Parathyroid adenoma (tissue), 2 donors: ENCODE measurements at regions not wholly inside any gene's neighbourhood (a gene's known extent, or its start where the extent isn't known, plus 50 kb on each side); places are given as distances from the start of the nearest gene placed in this dataset.

Experiments used
- H2AFZ ChIP-seq: fragments of 300-600 bp; sonication (generic); one replicate; pipeline ENCODE4 v1.7.0; 2017; ENCODE audit warnings: antibody characterized with exemption, mild to moderate bottlenecking
- H3K27ac ChIP-seq: fragments of 300-600 bp; sonication (generic); one replicate; pipeline ENCODE4 v1.7.0; 2017
- H3K27me3 ChIP-seq: fragments of 300-600 bp; sonication (generic); one replicate; pipeline ENCODE4 v1.7.0; 2017; ENCODE audit warnings: low read length; ENCODE audit not compliant: control insufficient read depth, insufficient read depth
- H3K36me3 ChIP-seq: fragments of 300-600 bp; sonication (generic); one replicate; pipeline ENCODE4 v1.7.0; 2017; ENCODE audit warnings: low read length; ENCODE audit not compliant: control insufficient read depth, insufficient read depth
- H3K4me1 ChIP-seq: fragments of 300-600 bp; sonication (generic); one replicate; pipeline ENCODE4 v1.7.0; 2017; ENCODE audit warnings: control low read depth
- H3K4me2 ChIP-seq: fragments of 300-600 bp; sonication (generic); one replicate; pipeline ENCODE4 v1.7.0; 2017; ENCODE audit warnings: low read length
- H3K4me3 ChIP-seq: fragments of 300-600 bp; sonication (generic); one replicate; pipeline ENCODE4 v1.7.0; 2017; ENCODE audit warnings: low read depth, low read length
- H3K79me2 ChIP-seq: fragments of 300-600 bp; sonication (generic); one replicate; pipeline ENCODE4 v1.7.0; 2017; ENCODE audit warnings: control low read depth
- H3K9ac ChIP-seq: fragments of 300-600 bp; sonication (generic); one replicate; pipeline ENCODE4 v1.7.0; 2017; ENCODE audit warnings: mild to moderate bottlenecking
- H3K9me3 ChIP-seq: fragments of 300-600 bp; sonication (generic); one replicate; pipeline ENCODE4 v1.7.0; 2017; ENCODE audit warnings: low read length; ENCODE audit not compliant: control insufficient read depth
- TF ChIP-seq, protein P1 (sequence below): fragments of 300-600 bp; sonication (generic); IDR thresholded peaks from one replicate; pipeline ENCODE4 v1.7.0; 2017; ENCODE audit warnings: antibody characterized with exemption, mild to moderate bottlenecking
- donor health status: primary hyperparathyroidism.

DNA sequence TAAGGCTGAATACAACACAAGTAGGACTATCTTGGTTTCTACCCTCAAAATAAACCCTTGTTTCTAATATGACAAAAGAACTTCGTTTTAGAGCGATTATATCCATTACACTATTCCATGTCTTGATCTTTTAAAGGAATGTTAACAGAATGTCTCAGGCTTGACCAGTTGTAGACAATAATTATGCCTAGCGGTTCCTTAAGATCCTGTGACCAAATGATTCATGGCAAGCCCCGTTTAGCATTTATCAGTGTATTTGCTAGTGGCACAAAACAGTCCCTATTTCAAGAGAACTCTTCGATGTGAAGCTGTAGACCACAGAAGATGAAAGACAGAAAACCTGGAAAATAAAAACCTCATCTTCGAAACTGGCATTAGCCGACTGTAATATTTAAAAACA lies 200.9 kb upstream of the SOX9 start:
- Histone ChIP-seq H3K9me3 (no peaks in the 10 kb centered on the region), H3K9ac (no peak overlapping the region), H3K79me2 (no peaks in the 10 kb centered on the region), H3K36me3 (no peaks in the 10 kb centered on the region), H3K4me2 (no peak overlapping the region), H3K27ac (no peak overlapping the region), H3K4me3 (no peak overlapping the region), H3K27me3 (no peaks in the 10 kb centered on the region), H2AFZ (no peak overlapping the region), H3K4me1 (no peaks in the 10 kb centered on the region)
- TF ChIP-seq, protein P1, sequence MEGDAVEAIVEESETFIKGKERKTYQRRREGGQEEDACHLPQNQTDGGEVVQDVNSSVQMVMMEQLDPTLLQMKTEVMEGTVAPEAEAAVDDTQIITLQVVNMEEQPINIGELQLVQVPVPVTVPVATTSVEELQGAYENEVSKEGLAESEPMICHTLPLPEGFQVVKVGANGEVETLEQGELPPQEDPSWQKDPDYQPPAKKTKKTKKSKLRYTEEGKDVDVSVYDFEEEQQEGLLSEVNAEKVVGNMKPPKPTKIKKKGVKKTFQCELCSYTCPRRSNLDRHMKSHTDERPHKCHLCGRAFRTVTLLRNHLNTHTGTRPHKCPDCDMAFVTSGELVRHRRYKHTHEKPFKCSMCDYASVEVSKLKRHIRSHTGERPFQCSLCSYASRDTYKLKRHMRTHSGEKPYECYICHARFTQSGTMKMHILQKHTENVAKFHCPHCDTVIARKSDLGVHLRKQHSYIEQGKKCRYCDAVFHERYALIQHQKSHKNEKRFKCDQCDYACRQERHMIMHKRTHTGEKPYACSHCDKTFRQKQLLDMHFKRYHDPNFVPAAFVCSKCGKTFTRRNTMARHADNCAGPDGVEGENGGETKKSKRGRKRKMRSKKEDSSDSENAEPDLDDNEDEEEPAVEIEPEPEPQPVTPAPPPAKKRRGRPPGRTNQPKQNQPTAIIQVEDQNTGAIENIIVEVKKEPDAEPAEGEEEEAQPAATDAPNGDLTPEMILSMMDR, result no peak

DNA sequence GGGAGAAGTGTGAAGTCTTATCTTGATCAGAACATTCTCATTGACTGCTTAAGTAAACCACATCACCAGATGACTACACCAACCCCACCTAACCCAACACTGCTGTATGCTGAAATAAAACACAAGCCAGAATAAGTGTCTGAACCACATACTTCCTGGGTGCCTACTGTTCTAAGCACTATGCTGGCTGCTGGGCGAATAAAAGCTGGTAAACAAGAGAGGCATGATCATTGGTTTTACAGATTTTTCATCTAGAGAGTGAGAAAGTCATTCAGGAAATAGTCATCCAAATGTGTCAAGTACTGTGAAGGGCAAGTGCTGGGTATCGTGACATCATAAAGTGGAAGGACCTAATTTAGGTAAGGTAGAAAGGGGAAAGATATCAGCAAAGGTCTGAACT lies 199.0 kb upstream of the SOX9 start:
- H3K27me3 ChIP-seq, result no peaks in the 10 kb centered on the region
- TF ChIP-seq, protein P1, result no peak
- no peaks in the 10 kb centered on the region for H3K9me3 ChIP-seq
- no peaks in the 10 kb centered on the region for H3K79me2 ChIP-seq
- H3K36me3 ChIP-seq, result no peaks in the 10 kb centered on the region
- no peak overlapping the region for H2AFZ ChIP-seq
- no peak overlapping the region for H3K4me2 ChIP-seq
- no peaks in the 10 kb centered on the region for H3K4me1 ChIP-seq
- no peak overlapping the region for H3K9ac ChIP-seq
- no peak overlapping the region for H3K4me3 ChIP-seq
- H3K27ac ChIP-seq, result no peak overlapping the region

GRCh38 chr17:71922439-71922838 lies 198.4 kb upstream of the SOX9 start:
- no peak overlapping the region for H3K27ac ChIP-seq
- no peak overlapping the region for H3K4me3 ChIP-seq
- no peaks in the 10 kb centered on the region for H3K79me2 ChIP-seq
- no peak overlapping the region for H3K4me2 ChIP-seq
- no peaks in the 10 kb centered on the region for H3K27me3 ChIP-seq
- TF ChIP-seq, protein P1, result no peak
- no peaks in the 10 kb centered on the region for H3K36me3 ChIP-seq
- H2AFZ ChIP-seq, result no peak overlapping the region
- H3K9ac ChIP-seq, result no peak overlapping the region
- no peaks in the 10 kb centered on the region for H3K4me1 ChIP-seq
- H3K9me3 ChIP-seq, result no peaks in the 10 kb centered on the region

- no peak overlapping the region for H2AFZ ChIP-seq
- H3K9me3 ChIP-seq, result no peaks in the 10 kb centered on the region
- H3K4me1 ChIP-seq, result no peaks in the 10 kb centered on the region
- TF ChIP-seq, protein P1, result no peak
- H3K36me3 ChIP-seq, result no peaks in the 10 kb centered on the region
- H3K79me2 ChIP-seq, result no peaks in the 10 kb centered on the region
- no peak overlapping the region for H3K27ac ChIP-seq
- H3K9ac ChIP-seq, result no peak overlapping the region
- no peak overlapping the region for H3K4me2 ChIP-seq
- H3K4me3 ChIP-seq, result no peak overlapping the region
- H3K27me3 ChIP-seq, result no peaks in the 10 kb centered on the region
Measured at GRCh38 chr17:71926746-71927398, 193.9 kb upstream of the SOX9 start.

DNA sequence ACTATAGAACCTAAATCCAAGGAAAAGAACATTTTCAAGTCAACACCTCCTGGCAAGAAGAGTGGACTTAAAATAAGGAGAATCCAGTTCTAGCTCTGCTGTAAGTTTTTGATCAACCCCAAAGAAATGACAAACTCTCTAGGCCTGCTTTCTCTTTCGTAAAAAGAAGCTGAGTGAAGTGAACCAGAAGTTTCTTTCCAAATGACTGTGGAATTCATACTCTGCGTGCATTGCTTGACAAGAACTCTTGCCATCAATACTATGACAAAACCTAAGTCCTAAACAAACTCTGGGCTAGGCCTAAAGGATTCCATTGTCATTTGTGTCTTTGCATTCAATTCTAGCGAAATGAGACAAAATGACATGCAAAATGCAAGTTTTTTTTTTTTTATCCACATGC lies 187.5 kb upstream of the SOX9 start:
- H2AFZ ChIP-seq, result no peak overlapping the region
- H3K27me3 ChIP-seq, result no peaks in the 10 kb centered on the region
- TF ChIP-seq, protein P1, result no peak

More for the DNA sequence above, 187.5 kb upstream of the SOX9 start:
- no peak overlapping the region for H3K9ac ChIP-seq
- no peak overlapping the region for H3K27ac ChIP-seq
- no peaks in the 10 kb centered on the region for H3K36me3 ChIP-seq
- H3K4me1 ChIP-seq, result no peaks in the 10 kb centered on the region
- H3K79me2 ChIP-seq, result no peaks in the 10 kb centered on the region
- no peak overlapping the region for H3K4me2 ChIP-seq
- no peaks in the 10 kb centered on the region for H3K9me3 ChIP-seq
- no peak overlapping the region for H3K4me3 ChIP-seq
